ENCODE measurements at regions not wholly inside any gene's neighbourhood (a gene's known extent, or its start where the extent isn't known, plus 50 kb on each side); places are given as distances from the start of the nearest gene placed in this dataset.

DNA sequence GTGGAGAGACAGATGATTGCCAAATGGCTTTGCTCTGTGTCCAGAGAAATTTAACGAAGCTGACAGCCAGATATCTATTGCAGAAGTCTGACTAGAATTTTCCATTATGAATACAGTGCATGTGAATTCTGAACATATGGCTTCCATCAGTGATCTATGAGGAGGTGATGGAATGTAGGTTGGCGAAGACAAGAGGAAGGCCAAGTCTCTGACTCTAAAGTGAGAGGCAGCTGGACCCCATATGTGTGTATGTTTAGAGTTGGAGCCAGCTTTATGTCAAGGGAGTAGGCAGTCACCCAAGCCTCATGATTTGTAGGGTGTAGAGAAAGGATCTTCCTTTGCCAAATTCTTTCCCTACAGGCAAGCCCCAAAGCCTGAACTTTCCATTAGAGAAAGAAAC, 76.2 kb upstream of the TEX13D start:
- no peak for DNase-seq (ENCODE audit: low spot score)
- Mint-ChIP-seq H3K4me3 (ENCODE audit: unreplicated experiment) (no peak overlapping the region), H3K9me3 (ENCODE audit: unreplicated experiment) (no peaks in the 10 kb centered on the region), H3K4me1 (ENCODE audit: unreplicated experiment) (no peaks in the 10 kb centered on the region), H3K27ac (ENCODE audit: unreplicated experiment) (no peak overlapping the region), H3K36me3 (ENCODE audit: low read depth, unreplicated experiment) (no peaks in the 10 kb centered on the region), H3K27me3 (ENCODE audit: unreplicated experiment) (no peaks in the 10 kb centered on the region)
- TF ChIP-seq, protein P1, sequence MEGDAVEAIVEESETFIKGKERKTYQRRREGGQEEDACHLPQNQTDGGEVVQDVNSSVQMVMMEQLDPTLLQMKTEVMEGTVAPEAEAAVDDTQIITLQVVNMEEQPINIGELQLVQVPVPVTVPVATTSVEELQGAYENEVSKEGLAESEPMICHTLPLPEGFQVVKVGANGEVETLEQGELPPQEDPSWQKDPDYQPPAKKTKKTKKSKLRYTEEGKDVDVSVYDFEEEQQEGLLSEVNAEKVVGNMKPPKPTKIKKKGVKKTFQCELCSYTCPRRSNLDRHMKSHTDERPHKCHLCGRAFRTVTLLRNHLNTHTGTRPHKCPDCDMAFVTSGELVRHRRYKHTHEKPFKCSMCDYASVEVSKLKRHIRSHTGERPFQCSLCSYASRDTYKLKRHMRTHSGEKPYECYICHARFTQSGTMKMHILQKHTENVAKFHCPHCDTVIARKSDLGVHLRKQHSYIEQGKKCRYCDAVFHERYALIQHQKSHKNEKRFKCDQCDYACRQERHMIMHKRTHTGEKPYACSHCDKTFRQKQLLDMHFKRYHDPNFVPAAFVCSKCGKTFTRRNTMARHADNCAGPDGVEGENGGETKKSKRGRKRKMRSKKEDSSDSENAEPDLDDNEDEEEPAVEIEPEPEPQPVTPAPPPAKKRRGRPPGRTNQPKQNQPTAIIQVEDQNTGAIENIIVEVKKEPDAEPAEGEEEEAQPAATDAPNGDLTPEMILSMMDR (IDR thresholded peaks at IDR 0.05; ENCODE audit: unreplicated experiment), result no peak

- H3K27me3 Mint-ChIP-seq (ENCODE audit: unreplicated experiment), result no peaks in the 10 kb centered on the region
- TF ChIP-seq, protein P1 (IDR thresholded peaks at IDR 0.05; ENCODE audit: unreplicated experiment), result no peak
- H3K4me1 Mint-ChIP-seq (ENCODE audit: unreplicated experiment), result no peaks in the 10 kb centered on the region
- no peak for DNase-seq (ENCODE audit: low spot score)
- H3K9me3 Mint-ChIP-seq (ENCODE audit: unreplicated experiment), result no peaks in the 10 kb centered on the region
- no peak overlapping the region for H3K27ac Mint-ChIP-seq (ENCODE audit: unreplicated experiment)
- H3K4me3 Mint-ChIP-seq (ENCODE audit: unreplicated experiment), result no peak overlapping the region
- H3K36me3 Mint-ChIP-seq (ENCODE audit: low read depth, unreplicated experiment), result no peaks in the 10 kb centered on the region
Measured at GRCh38 chrX:124256629-124257380, 75.7 kb upstream of the TEX13D start.

GRCh38 chrX:124257924-124258702, 74.3 kb upstream of the TEX13D start:
- no peaks in the 10 kb centered on the region for H3K36me3 Mint-ChIP-seq (ENCODE audit: low read depth, unreplicated experiment)
- no peaks in the 10 kb centered on the region for H3K27me3 Mint-ChIP-seq (ENCODE audit: unreplicated experiment)
- TF ChIP-seq, protein P1 (IDR thresholded peaks at IDR 0.05; ENCODE audit: unreplicated experiment), result no peak
- no peak overlapping the region for H3K27ac Mint-ChIP-seq (ENCODE audit: unreplicated experiment)
- no peak overlapping the region for H3K4me3 Mint-ChIP-seq (ENCODE audit: unreplicated experiment)
- H3K4me1 Mint-ChIP-seq (ENCODE audit: unreplicated experiment), result no peaks in the 10 kb centered on the region
- no peaks in the 10 kb centered on the region for H3K9me3 Mint-ChIP-seq (ENCODE audit: unreplicated experiment)
- DNase-seq (ENCODE audit: low spot score), result no peak

- Mint-ChIP-seq H3K4me3 (ENCODE audit: unreplicated experiment) (no peak overlapping the region), H3K27ac (ENCODE audit: unreplicated experiment) (no peak overlapping the region), H3K4me1 (ENCODE audit: unreplicated experiment) (no peaks in the 10 kb centered on the region), H3K9me3 (ENCODE audit: unreplicated experiment) (no peaks in the 10 kb centered on the region), H3K27me3 (ENCODE audit: unreplicated experiment) (no peaks in the 10 kb centered on the region), H3K36me3 (ENCODE audit: low read depth, unreplicated experiment) (no peaks in the 10 kb centered on the region)
- TF ChIP-seq, protein P1 (IDR thresholded peaks at IDR 0.05; ENCODE audit: unreplicated experiment), result no peak
- no peak for DNase-seq (ENCODE audit: low spot score)
Measured at GRCh38 chrX:124260845-124261244, 71.6 kb upstream of the TEX13D start.

DNA sequence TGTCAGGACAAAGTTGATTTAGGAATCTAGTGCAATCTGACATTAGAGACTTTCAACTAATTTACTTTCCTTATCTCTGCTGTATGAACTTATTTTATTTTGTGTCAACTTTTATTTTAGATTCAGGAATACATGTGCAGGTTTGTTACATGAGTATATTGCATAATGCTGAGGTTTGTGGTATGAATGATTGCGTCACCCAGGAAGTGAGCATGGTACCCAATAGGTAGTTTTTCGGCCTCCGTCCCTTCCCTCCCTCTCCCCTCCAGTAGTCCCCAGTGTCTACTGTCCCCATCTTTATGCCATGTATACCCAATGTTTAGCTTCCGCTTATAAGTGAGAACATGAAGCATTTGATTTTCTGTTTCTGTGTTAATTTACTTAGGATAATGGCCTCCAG, 68.7 kb upstream of the TEX13D start:
- no peaks in the 10 kb centered on the region for H3K4me1 Mint-ChIP-seq (ENCODE audit: unreplicated experiment)
- no peak overlapping the region for H3K4me3 Mint-ChIP-seq (ENCODE audit: unreplicated experiment)
- no peak for DNase-seq (ENCODE audit: low spot score)
- TF ChIP-seq, protein P1 (IDR thresholded peaks at IDR 0.05; ENCODE audit: unreplicated experiment), result no peak
- H3K27ac Mint-ChIP-seq (ENCODE audit: unreplicated experiment), result no peak overlapping the region
- H3K36me3 Mint-ChIP-seq (ENCODE audit: low read depth, unreplicated experiment), result no peaks in the 10 kb centered on the region
- H3K27me3 Mint-ChIP-seq (ENCODE audit: unreplicated experiment), result no peaks in the 10 kb centered on the region
- no peaks in the 10 kb centered on the region for H3K9me3 Mint-ChIP-seq (ENCODE audit: unreplicated experiment)
